ENCODE measurements at regions not wholly inside any gene's neighbourhood (a gene's known extent, or its start where the extent isn't known, plus 50 kb on each side); places are given as distances from the start of the nearest gene placed in this dataset.

DNA sequence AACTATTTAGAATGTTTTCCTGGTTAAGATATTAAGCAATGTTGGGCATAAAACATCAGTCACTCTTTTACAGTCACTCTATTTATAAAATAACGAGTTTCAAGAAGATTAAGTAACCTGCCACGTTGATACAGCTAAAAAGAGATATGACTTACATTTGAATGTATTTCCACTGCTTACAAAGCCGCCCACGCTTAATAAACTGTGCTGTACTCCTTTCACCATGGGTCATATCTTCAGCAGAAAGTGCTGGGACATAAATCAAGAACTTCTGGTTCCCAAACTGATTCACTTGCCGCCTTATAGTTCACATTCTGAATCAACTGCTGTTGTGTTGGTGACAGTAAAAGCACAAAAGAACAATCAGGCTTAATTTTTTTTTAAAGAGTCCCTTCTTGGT is 666.7 kb downstream of the NCAM2 start:
- DNase-seq (ENCODE audit: low read depth, low spot score) = no peak
- Histone ChIP-seq H3K27me3 (replicated peaks in 1 of 2; ENCODE audit: control insufficient read depth in 2 of 2, insufficient read depth in 2 of 2, low read length in 1 of 2) (no peaks in the 10 kb centered on the region), H3K36me3 (ENCODE audit: control insufficient read depth in 2 of 2, insufficient read depth in 2 of 2, low read length in 1 of 2) (no peaks in the 10 kb centered on the region), H4K20me1 (ENCODE audit: control insufficient read depth, insufficient read depth) (no peaks in the 10 kb centered on the region), H3K4me1 (ENCODE audit: control insufficient read depth, insufficient read depth, low read length) (no peaks in the 10 kb centered on the region), H3K4me3 (no peak overlapping the region), H3K9me3 (replicated peaks; ENCODE audit: control insufficient read depth, insufficient read depth, low read length) (no peaks in the 10 kb centered on the region), H3K27ac (ENCODE audit: control insufficient read depth, insufficient read depth) (no peak overlapping the region), H3K79me2 (ENCODE audit: control insufficient read depth, insufficient read depth, low read length) (no peaks in the 10 kb centered on the region), H2AFZ (ENCODE audit: control insufficient read depth, low read depth, low read length) (no peak overlapping the region), H3K4me2 (ENCODE audit: control insufficient read depth, insufficient read depth) (no peak overlapping the region), H3K9ac (ENCODE audit: control insufficient read depth, insufficient read depth, low read length) (no peak overlapping the region)
- POLR2A ChIA-PET = no interaction called here
- intact Hi-C loops (cut with micrococcal nuclease; ENCODE audit: unreplicated experiment) (no loop called here), in situ Hi-C loops (cut with MboI) (no loop called here)
- FAIRE-seq = no peak
- TF ChIP-seq SMARCA5 (IDR thresholded peaks at IDR 0.05) (no peak), FOXM1 (IDR thresholded peaks at IDR 0.05; ENCODE audit: low read depth, low read length) (no peak), TARDBP (IDR thresholded peaks at IDR 0.05; ENCODE audit: borderline replicate concordance) (no peak), CHD4 (IDR thresholded peaks at IDR 0.05) (no peak), RUNX3 (IDR thresholded peaks at IDR 0.05; ENCODE audit: low read length) (no peak), JUND (IDR thresholded peaks at IDR 0.05; ENCODE audit: low read depth, low read length) (no peak), KLF5 (IDR thresholded peaks at IDR 0.05; ENCODE audit: partially characterized antibody) (no peak)
- TF ChIP-seq, protein P1, sequence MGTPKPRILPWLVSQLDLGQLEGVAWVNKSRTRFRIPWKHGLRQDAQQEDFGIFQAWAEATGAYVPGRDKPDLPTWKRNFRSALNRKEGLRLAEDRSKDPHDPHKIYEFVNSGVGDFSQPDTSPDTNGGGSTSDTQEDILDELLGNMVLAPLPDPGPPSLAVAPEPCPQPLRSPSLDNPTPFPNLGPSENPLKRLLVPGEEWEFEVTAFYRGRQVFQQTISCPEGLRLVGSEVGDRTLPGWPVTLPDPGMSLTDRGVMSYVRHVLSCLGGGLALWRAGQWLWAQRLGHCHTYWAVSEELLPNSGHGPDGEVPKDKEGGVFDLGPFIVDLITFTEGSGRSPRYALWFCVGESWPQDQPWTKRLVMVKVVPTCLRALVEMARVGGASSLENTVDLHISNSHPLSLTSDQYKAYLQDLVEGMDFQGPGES (IDR thresholded peaks at IDR 0.05) = no peak
- TF ChIP-seq, protein P2, sequence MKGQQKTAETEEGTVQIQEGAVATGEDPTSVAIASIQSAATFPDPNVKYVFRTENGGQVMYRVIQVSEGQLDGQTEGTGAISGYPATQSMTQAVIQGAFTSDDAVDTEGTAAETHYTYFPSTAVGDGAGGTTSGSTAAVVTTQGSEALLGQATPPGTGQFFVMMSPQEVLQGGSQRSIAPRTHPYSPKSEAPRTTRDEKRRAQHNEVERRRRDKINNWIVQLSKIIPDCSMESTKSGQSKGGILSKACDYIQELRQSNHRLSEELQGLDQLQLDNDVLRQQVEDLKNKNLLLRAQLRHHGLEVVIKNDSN (IDR thresholded peaks at IDR 0.05; ENCODE audit: borderline replicate concordance, extremely low read length, insufficient read depth, low read depth, low read length) = no peak
- no peak for ATAC-seq
- BruUV-seq (replicated peaks) = no TSS peak
- 3% methylated on average over 5 of the region's 5 CpGs for WGBS (ENCODE audit: insufficient coverage, insufficient replicate concordance, low lambda C conversion rate, missing lambda C conversion rate)
- RAD21 ChIA-PET (ENCODE audit: unreplicated experiment) = no interaction called here
- SMC1A ChIA-PET (ENCODE audit: uncharacterized antibody, unreplicated experiment) = no interaction called here
- CTCF ChIA-PET = no interaction called here
